ENCODE measurements at regions not wholly inside any gene's neighbourhood (a gene's known extent, or its start where the extent isn't known, plus 50 kb on each side); places are given as distances from the start of the nearest gene placed in this dataset.
"Not testable (repeated sequence)": the region's sequence is repeated elsewhere in the genome, so short reads cannot be mapped to it uniquely, and the experiment has no call there.

- intact Hi-C loops (cut with DNase I), result no loop called here
- DNase-seq (ENCODE audit: missing footprints) (no peak), ATAC-seq (no peak)
These were observed 128.3 kb downstream of the CRYBB2 start for GRCh38 chr22:25347752-25348102.

- DNase-seq (ENCODE audit: missing footprints) (no peak), ATAC-seq (no peak)
- intact Hi-C loops (cut with DNase I), result no loop called here
These were observed 129.0 kb downstream of the CRYBB2 start for GRCh38 chr22:25348391-25348790.

GRCh38 chr22:25348996-25349395, 129.6 kb downstream of the CRYBB2 start:
- intact Hi-C loops (cut with DNase I); ATAC-seq; DNase-seq (ENCODE audit: missing footprints): not testable (repeated sequence)

- intact Hi-C loops (cut with DNase I), result no loop called here
- ATAC-seq (no peak), DNase-seq (ENCODE audit: missing footprints) (no peak)
These were observed 131.1 kb downstream of the CRYBB2 start for GRCh38 chr22:25350551-25350971.

- ATAC-seq (no peak), DNase-seq (ENCODE audit: missing footprints) (no peak)
- intact Hi-C loops (cut with DNase I), result no loop called here
These were observed 132.3 kb downstream of the CRYBB2 start for GRCh38 chr22:25351631-25352293.

GRCh38 chr22:25352294-25352680, 132.8 kb downstream of the CRYBB2 start:
- no peak for ATAC-seq
- intact Hi-C loops (cut with DNase I), result no loop called here
- no peak for DNase-seq (ENCODE audit: missing footprints)

GRCh38 chr22:25353516-25354445, 134.3 kb downstream of the CRYBB2 start:
- DNase-seq (ENCODE audit: missing footprints) (peak; percentile 30), ATAC-seq (no peak)
- intact Hi-C loops (cut with DNase I), result no loop called here

GRCh38 chr22:25354456-25354855, 135.0 kb downstream of the CRYBB2 start:
- ATAC-seq (no peak), DNase-seq (ENCODE audit: missing footprints) (no peak)
- intact Hi-C loops (cut with DNase I), result no loop called here

- ATAC-seq (no peak), DNase-seq (ENCODE audit: missing footprints) (no peak)
- intact Hi-C loops (cut with DNase I), result no loop called here
These were observed 137.7 kb downstream of the CRYBB2 start for GRCh38 chr22:25357132-25357455.

- intact Hi-C loops (cut with DNase I), result no loop called here
- no peak for ATAC-seq
- DNase-seq (ENCODE audit: missing footprints), result no peak
These were observed 138.4 kb downstream of the CRYBB2 start for GRCh38 chr22:25357606-25358420.

- intact Hi-C loops (cut with DNase I), result no loop called here
- no peak for DNase-seq (ENCODE audit: missing footprints)
These were observed 139.2 kb downstream of the CRYBB2 start for GRCh38 chr22:25358421-25359170.

GRCh38 chr22:25359601-25360261, 140.3 kb downstream of the CRYBB2 start:
- ATAC-seq (no peak), DNase-seq (ENCODE audit: missing footprints) (no peak)
- intact Hi-C loops (cut with DNase I), result no loop called here

More at GRCh38 chr22:25358421-25359170, 139.2 kb downstream of the CRYBB2 start:
- ATAC-seq, result no peak

GRCh38 chr22:25360411-25360810, 141.0 kb downstream of the CRYBB2 start:
- intact Hi-C loops (cut with DNase I), result no loop called here
- DNase-seq (ENCODE audit: missing footprints) (no peak), ATAC-seq (no peak)

- DNase-seq (ENCODE audit: missing footprints) (peak; percentile 15), ATAC-seq (no peak)
- intact Hi-C loops (cut with DNase I), result no loop called here
These were observed 141.6 kb downstream of the CRYBB2 start for GRCh38 chr22:25360891-25361645.

- no peak for DNase-seq (ENCODE audit: missing footprints)
These were observed 142.4 kb downstream of the CRYBB2 start for GRCh38 chr22:25361899-25362214.

GRCh38 chr22:25362215-25362882, 142.9 kb downstream of the CRYBB2 start:
- intact Hi-C loops (cut with DNase I), result loop anchor here (1.0 kb wide), 1 partner anchor 85 kb away; no protein-coding TSS in a partner anchor
- DNase-seq (ENCODE audit: missing footprints), result no peak

More at GRCh38 chr22:25361899-25362214, 142.4 kb downstream of the CRYBB2 start:
- no peak for ATAC-seq
- intact Hi-C loops (cut with DNase I), result loop anchor here (1.0 kb wide), 1 partner anchor 85 kb away; no protein-coding TSS in a partner anchor

GRCh38 chr22:25362883-25363240, 143.4 kb downstream of the CRYBB2 start:
- ATAC-seq (peak; percentile 20), DNase-seq (ENCODE audit: missing footprints) (no peak)
- intact Hi-C loops (cut with DNase I), result loop anchor here (1.0 kb wide), 1 partner anchor 84 kb away; no protein-coding TSS in a partner anchor

More at GRCh38 chr22:25362215-25362882, 142.9 kb downstream of the CRYBB2 start:
- ATAC-seq, result peak; percentile 40
